ENCODE measurements at regions not wholly inside any gene's neighbourhood (a gene's known extent, or its start where the extent isn't known, plus 50 kb on each side); places are given as distances from the start of the nearest gene placed in this dataset.

DNA sequence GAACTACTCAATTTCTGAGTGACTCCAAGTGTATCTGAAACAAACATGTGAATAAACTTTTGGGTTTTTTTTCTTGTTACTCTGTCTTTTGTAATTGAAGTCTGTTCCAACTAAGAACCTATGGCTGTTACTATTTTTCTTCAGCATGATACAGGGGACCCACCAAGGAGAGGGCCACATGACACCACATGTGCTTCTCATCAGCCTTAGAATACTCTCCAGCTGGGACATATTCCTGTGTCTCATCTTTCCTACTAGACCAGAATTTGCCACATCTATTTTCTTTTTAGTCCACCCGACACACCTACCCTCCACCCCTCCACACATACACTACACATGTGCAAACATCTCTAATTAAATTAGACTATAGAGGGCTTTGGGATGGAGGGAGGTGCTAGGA is 191.7 kb upstream of the NDUFV2 start:
- TF ChIP-seq, protein P1, sequence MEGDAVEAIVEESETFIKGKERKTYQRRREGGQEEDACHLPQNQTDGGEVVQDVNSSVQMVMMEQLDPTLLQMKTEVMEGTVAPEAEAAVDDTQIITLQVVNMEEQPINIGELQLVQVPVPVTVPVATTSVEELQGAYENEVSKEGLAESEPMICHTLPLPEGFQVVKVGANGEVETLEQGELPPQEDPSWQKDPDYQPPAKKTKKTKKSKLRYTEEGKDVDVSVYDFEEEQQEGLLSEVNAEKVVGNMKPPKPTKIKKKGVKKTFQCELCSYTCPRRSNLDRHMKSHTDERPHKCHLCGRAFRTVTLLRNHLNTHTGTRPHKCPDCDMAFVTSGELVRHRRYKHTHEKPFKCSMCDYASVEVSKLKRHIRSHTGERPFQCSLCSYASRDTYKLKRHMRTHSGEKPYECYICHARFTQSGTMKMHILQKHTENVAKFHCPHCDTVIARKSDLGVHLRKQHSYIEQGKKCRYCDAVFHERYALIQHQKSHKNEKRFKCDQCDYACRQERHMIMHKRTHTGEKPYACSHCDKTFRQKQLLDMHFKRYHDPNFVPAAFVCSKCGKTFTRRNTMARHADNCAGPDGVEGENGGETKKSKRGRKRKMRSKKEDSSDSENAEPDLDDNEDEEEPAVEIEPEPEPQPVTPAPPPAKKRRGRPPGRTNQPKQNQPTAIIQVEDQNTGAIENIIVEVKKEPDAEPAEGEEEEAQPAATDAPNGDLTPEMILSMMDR (conservative IDR thresholded peaks at IDR 0.05; ENCODE audit: low read depth, low read length) = no peak
- TF ChIP-seq EZH2 (IDR thresholded peaks at IDR 0.05; ENCODE audit: low read length, unreplicated experiment) (no peak), EZH2phosphoT487 (IDR thresholded peaks at IDR 0.05; ENCODE audit: borderline replicate concordance, low read length) (no peak)

Data from PC-3 (cell line).